GM12892 (cell line): ENCODE measurements at regions not wholly inside any gene's neighbourhood (a gene's known extent, or its start where the extent isn't known, plus 50 kb on each side); places are given as distances from the start of the nearest gene placed in this dataset.

Experiments
- DNase-seq: peaks from one replicate; pipeline ENCODE4 v3.0.0; 2011; ENCODE audit not compliant: insufficient read length
- FAIRE-seq: peaks from 2 replicates; lab custom pipeline; 2011; peaks lifted over from hg19 to GRCh38; lab: Jason Lieb, UNC
- POLR2A ChIP-seq: IDR thresholded peaks from 2 replicates; pipeline ENCODE4 v1.6.1; 2011; ENCODE audit warnings: low read depth, low read length, control low read depth
- POLR2AphosphoS5 ChIP-seq: IDR thresholded peaks from 2 replicates; pipeline ENCODE4 v1.6.1; 2011; ENCODE audit warnings: low read depth, low read length, control low read depth
- TAF1 ChIP-seq: IDR thresholded peaks from 2 replicates; pipeline ENCODE4 v1.6.1; 2011; ENCODE audit warnings: low read depth, mild to moderate bottlenecking, control low read depth, low read length, borderline replicate concordance

DNA sequence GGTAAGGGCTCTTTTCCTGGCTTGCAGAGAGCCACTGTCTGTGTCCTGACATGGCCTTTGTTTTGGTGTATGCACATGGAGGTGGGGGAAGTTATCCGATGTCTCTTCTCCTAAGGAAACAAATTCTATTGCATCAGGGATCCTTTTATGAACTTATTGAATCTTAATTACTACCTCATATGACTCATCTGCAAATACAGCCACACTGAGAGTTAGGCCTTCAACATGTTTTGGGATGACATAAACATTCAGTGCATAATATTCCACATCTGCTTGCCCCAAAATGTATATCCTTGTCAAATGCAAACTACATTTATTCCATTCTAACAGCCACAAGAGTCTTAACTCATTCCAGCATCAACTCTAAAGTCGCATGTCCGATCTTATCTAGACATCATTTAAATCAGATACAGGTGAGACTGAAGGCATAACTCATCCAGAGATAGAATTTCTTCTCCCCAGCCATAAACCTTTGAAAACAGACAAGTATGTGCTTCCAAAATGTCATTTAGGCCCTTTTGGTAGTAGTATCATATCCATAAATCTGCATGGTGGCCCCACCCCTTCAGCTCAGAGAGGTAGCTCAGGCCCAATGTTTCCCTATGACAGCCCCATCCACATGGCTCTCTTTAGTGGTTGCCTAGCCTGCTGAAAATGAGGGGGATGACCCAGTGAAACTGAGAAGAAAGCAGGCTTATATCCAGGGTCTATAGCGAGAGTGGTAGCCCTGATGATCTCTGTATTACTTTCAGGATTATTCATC lies 289.5 kb upstream of the ALCAM start:
- no peak for DNase-seq
- no peak for FAIRE-seq

DNA sequence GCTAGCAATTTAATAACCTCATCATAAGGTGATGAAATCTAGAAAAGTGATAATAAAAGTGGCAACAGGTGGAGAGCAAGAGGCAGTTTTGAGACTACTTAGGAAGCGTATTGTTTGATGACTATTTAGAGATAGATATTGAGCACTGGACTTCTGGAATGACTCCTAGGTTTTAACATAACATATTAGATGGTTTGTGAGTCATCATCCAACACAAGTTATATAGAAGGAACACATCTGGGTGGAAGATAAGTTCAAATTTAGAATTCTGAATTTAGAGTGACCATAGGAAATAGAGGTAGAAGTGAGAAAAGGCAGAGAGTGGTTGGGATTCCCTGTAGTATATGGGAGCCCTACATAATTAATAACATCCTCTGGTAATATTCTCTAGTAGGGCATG lies 282.8 kb upstream of the ALCAM start:
- no peak for DNase-seq
- TF ChIP-seq TAF1: no peak
- TF ChIP-seq POLR2A: no peak
- no peak for TF ChIP-seq POLR2AphosphoS5
- no peak for FAIRE-seq

More for the DNA sequence above, 289.5 kb upstream of the ALCAM start:
- no peak for TF ChIP-seq POLR2AphosphoS5
- no peak for TF ChIP-seq POLR2A
- TF ChIP-seq TAF1: no peak

DNA sequence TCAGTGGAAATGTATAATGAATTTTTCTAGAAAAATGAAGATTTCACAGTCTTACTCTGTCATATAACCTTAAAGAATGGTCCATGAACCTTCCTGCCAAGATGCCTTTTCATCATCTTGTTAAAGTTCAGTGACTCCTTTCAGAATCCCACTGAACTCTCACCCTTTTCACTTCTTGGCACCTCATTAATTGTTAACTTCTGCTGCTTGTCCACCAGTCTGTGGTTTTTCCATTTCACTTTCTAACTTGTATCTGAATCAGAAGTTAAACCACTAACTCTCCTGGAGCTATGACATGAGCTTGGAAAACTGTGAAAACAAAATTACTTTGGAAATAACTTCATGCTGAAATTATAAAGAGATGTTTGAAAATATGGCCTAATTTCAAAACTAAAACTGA lies 281.2 kb upstream of the ALCAM start:
- FAIRE-seq (no peak), DNase-seq (no peak)
- no peak for TF ChIP-seq POLR2AphosphoS5
- TF ChIP-seq TAF1: no peak
- TF ChIP-seq POLR2A: no peak

DNA sequence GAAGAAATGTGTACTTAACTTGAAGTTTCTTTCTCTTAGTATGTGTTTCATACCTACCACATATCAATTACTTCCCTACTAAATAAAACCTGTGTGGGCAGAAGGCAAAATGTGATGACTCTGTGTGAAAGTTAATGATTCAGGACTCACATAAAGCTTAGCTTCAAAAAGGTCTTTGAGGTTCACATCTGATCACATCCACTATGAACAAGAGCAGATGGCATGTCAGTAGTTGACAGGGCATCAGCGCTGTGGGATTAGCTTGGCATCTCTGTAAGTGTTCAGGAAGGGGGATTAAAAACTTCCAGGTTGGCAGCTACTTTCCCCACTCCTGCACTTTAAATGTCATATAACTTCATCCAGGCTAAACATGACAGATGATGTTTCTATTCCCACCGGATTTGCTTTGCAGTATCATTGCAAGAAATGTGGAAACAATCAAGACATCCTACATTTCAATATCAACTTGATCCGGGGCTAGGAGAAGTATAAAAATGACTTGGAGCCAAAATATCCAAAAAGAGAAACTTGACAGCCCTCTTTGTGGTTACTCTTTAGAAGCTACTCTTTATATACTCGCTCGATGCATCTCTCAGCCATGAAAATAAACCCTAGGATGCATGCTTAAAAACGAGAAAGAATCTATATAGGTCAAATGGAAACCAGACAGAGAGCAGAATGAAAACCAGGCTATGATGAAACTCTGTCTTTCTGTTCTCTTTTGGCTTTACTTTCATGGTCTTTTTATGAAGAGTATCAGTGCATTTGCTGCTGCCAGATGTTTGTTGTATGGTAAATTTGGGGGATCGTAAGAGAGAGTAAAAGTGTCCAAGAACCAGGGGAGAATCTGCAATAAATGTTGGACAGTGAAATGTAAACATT lies 273.1 kb upstream of the ALCAM start:
- no peak for FAIRE-seq

DNA sequence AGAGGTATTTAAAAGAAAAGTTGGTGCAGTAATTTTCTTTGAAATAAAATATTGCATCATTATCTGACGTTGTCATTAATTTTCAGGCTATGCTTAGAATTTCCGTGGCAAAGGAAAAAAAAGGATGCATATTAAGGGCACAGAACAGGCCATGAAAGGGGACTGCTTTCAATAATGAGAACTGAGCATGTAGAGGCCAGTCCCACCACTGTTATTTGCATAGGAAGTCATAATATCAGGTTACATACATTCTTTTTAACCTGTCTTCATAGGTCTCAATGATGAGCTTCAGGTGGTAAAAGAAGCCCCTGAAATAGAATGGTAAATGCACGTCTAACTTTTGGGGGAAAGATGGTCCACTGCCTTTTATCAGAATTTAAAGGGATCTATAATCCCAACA lies 272.1 kb upstream of the ALCAM start:
- DNase-seq (no peak), FAIRE-seq (no peak)
- TF ChIP-seq POLR2AphosphoS5: no peak
- TF ChIP-seq TAF1: no peak
- no peak for TF ChIP-seq POLR2A

More for the DNA sequence above, 273.1 kb upstream of the ALCAM start:
- DNase-seq: no peak
- TF ChIP-seq TAF1: no peak
- TF ChIP-seq POLR2AphosphoS5: no peak
- no peak for TF ChIP-seq POLR2A

DNA sequence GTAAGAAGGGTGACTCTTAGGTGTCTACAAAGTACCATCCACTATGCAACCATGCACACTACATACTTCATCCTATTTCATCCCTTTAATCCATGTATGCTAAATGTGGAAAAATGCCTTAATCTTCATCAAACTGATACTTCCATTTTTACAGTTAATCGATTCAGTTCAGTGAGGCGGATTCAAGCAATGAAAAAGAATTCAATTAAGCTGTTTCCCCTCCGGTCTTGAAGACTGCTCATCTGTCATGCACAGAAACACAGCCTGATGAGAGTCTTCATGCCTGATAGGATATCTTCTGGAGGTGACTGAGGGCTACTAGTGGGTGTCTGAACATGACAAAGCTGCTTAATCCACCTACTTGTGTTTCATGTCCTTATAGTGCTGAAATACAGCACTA lies 270.6 kb upstream of the ALCAM start:
- no peak for TF ChIP-seq TAF1
- no peak for TF ChIP-seq POLR2A
- no peak for TF ChIP-seq POLR2AphosphoS5
- no peak for FAIRE-seq
- DNase-seq: no peak

DNA sequence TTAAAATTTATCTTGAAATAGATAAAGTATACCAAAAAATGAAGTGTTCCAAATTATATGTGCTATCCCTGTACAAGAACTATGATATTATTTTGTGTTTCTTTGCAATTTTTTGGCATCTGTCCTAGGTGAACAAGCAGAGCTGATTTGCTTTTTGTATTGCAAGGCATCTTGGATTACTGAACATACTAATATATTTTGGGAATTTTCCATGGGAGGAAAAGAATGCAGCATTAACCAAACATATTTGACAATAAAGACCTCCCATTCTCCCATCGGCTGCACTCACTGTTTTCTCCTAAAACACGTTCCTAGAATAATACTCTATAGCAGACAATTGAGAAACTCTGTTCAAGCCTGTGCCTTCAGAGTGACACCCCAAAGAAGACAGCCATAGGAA lies 265.1 kb upstream of the ALCAM start:
- DNase-seq: no peak
- no peak for TF ChIP-seq POLR2A
- no peak for TF ChIP-seq TAF1
- no peak for TF ChIP-seq POLR2AphosphoS5
- FAIRE-seq: no peak

DNA sequence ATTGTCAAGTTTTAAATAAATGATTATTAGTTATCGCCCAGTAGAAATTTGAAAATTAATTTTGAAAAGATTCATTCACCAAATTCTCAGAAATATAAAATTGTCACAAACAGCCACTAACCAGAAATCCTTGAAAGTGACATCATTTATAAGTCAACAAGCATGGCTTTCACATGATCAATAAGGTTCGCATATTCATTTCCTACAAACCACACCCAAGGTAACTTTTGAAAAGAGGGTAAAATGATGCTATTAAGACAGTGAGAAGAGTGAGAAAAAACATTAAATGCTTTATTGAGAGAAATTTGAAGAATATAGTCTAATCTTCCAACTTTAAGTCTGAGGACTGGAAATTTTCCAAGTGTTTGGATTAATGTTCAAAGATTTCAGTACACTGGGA lies 263.6 kb upstream of the ALCAM start:
- DNase-seq (no peak), FAIRE-seq (no peak)
- no peak for TF ChIP-seq TAF1
- no peak for TF ChIP-seq POLR2A
- no peak for TF ChIP-seq POLR2AphosphoS5

DNA sequence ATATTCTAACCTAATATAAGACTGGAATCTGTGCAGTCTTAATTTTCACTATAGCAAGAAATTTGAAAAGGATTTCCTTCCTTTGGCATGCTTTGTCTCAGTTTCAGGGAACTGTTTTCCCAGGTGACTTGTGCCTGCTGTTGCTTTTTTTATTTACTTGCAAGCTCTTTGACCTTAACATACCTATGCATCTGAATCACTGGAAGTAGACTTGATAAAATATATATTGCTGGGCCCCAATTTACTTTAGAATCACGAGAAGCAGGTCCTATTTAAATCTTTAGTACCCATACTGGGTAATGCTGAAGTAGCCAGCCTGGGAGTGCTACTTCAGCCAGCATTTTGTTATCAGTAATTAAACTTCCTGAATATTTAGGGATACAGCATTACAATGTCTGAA lies 257.9 kb upstream of the ALCAM start:
- FAIRE-seq: no peak
- no peak for DNase-seq
- TF ChIP-seq POLR2A: no peak
- TF ChIP-seq POLR2AphosphoS5: no peak
- TF ChIP-seq TAF1: no peak

DNA sequence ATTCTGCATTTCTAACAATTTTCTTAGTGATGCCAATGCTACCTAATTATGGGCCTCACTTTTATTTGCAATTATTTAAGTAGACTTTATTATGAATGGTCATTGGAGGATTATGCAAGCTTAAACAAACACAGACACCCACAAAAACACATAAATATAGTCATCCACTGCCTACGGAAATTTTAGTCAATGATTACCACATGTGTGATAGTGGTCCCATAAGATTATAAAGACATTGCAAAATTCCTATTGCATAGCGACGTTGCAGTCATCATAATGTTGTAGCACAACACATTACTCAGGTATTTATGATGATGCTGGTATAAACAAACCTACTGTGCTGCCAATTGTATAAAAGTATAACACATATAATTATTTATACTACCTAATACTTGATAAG lies 247.8 kb upstream of the ALCAM start:
- DNase-seq (no peak), FAIRE-seq (no peak)
- TF ChIP-seq TAF1: no peak
- no peak for TF ChIP-seq POLR2A
- no peak for TF ChIP-seq POLR2AphosphoS5

DNA sequence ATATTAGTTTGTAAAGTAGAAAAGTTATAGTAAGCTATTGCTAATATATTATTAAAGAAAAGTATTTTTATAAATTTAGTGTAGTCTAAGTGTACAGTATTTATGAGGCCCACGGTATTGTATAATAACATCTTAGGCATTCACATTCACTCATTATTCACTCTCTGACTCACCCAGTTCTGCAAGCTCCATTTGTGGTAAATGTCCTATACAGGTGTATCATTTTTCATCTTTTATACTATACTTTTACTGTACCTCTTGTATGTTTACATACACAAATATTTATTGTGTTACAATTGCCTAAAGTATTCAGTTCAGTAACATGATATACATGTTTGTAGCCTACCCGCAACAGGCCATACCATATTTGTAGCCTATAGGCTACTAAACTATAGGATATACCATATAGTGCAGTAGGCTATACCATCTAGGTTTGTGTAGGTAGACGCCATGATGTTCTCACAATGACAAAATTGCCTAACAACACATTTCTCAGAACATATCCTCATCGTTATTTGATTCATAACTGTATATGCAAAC lies 246.8 kb upstream of the ALCAM start:
- TF ChIP-seq POLR2AphosphoS5: no peak
- no peak for TF ChIP-seq TAF1
- no peak for TF ChIP-seq POLR2A
- FAIRE-seq: no peak
- no peak for DNase-seq
